ENCODE measurements at regions not wholly inside any gene's neighbourhood (a gene's known extent, or its start where the extent isn't known, plus 50 kb on each side); places are given as distances from the start of the nearest gene placed in this dataset.

- DNase-seq (ENCODE audit: low read depth): no peak
Observed at GRCh38 chr13:26989261-26989956, 182.2 kb downstream of the USP12 start.

GRCh38 chr13:26988059-26988769 lies 183.4 kb downstream of the USP12 start:
- DNase-seq (ENCODE audit: low read depth): no peak

GRCh38 chr13:26987486-26988013 lies 184.1 kb downstream of the USP12 start:
- DNase-seq (ENCODE audit: low read depth): no peak

GRCh38 chr13:26985285-26985878 lies 186.2 kb downstream of the USP12 start:
- DNase-seq (ENCODE audit: low read depth): peak; percentile 25

- DNase-seq (ENCODE audit: low read depth): no peak
Observed at GRCh38 chr13:26984337-26984736, 187.3 kb downstream of the USP12 start.

- DNase-seq (ENCODE audit: low read depth): no peak
Observed at GRCh38 chr13:26983543-26984320, 187.9 kb downstream of the USP12 start.

GRCh38 chr13:26980099-26981031 lies 191.2 kb downstream of the USP12 start:
- DNase-seq (ENCODE audit: low read depth): no peak

GRCh38 chr13:26979334-26979733 lies 192.3 kb downstream of the USP12 start:
- DNase-seq (ENCODE audit: low read depth): no peak

- no peak for DNase-seq (ENCODE audit: low read depth)
Observed at GRCh38 chr13:26978081-26978860, 193.3 kb downstream of the USP12 start.

- no peak for DNase-seq (ENCODE audit: low read depth)
Observed at GRCh38 chr13:26977541-26977940, 194.1 kb downstream of the USP12 start.

- DNase-seq (ENCODE audit: low read depth): no peak
Observed at GRCh38 chr13:26976313-26976712, 195.3 kb downstream of the USP12 start.

GRCh38 chr13:26973946-26974345 lies 197.7 kb downstream of the USP12 start:
- no peak for DNase-seq (ENCODE audit: low read depth)

- DNase-seq (ENCODE audit: low read depth): no peak
Observed at GRCh38 chr13:26973295-26973694, 198.3 kb downstream of the USP12 start.

- no peak for DNase-seq (ENCODE audit: low read depth)
Observed at GRCh38 chr13:26971990-26972887, 199.4 kb downstream of the USP12 start.

GRCh38 chr13:26968431-26969341 lies 202.9 kb downstream of the USP12 start:
- DNase-seq (ENCODE audit: low read depth): no peak

GRCh38 chr13:26967119-26968038 lies 204.2 kb downstream of the USP12 start:
- DNase-seq (ENCODE audit: low read depth): no peak

- no peak for DNase-seq (ENCODE audit: low read depth)
Observed at GRCh38 chr13:26966701-26967080, 204.9 kb downstream of the USP12 start.

All from T-helper 22 cell (primary cell).